Neural progenitor cell (in vitro differentiated cells): ENCODE measurements at regions not wholly inside any gene's neighbourhood (a gene's known extent, or its start where the extent isn't known, plus 50 kb on each side); places are given as distances from the start of the nearest gene placed in this dataset.

Experiments
- DNase-seq: peaks from one replicate; pipeline ENCODE4 v3.0.0-alpha.2; 2016; ENCODE audit warnings: low spot score
- H2AFZ ChIP-seq: fragments of 200-600 bp; sonication (generic); replicated peaks from 2 replicates; pipeline ENCODE4 v1.6.1; 2016; ENCODE audit warnings: antibody characterized with exemption
- H3F3A ChIP-seq: fragments of 200-600 bp; sonication (generic); 2 replicates; pipeline ENCODE4 v1.6.1; 2016; ENCODE audit warnings: antibody characterized with exemption, low read depth
- H3K27ac ChIP-seq: fragments of 200-600 bp; sonication (generic); 2 replicates; pipeline ENCODE4 v1.5.1; 2016; ENCODE audit warnings: mild to moderate bottlenecking
- H3K27me3 ChIP-seq: fragments of 200-600 bp; sonication (generic); 2 replicates; pipeline ENCODE4 v1.6.1; 2016; ENCODE audit warnings: mild to moderate bottlenecking, moderate library complexity
- H3K36me3 ChIP-seq: fragments of 200-600 bp; sonication (generic); 2 replicates; pipeline ENCODE4 v1.5.1; 2016
- H3K4me1 ChIP-seq: fragments of 200-600 bp; sonication (generic); 2 replicates; pipeline ENCODE4 v1.6.1; 2016; ENCODE audit warnings: mixed run types
- H3K4me2 ChIP-seq: fragments of 200-600 bp; sonication (generic); 2 replicates; pipeline ENCODE4 v1.6.1; 2016
- H3K4me3 ChIP-seq: fragments of 200-600 bp; sonication (generic); 2 replicates; pipeline ENCODE4 v1.5.1; 2016
- H3K79me2 ChIP-seq: fragments of 200-600 bp; sonication (generic); 2 replicates; pipeline ENCODE4 v1.6.1; 2016; ENCODE audit warnings: low read depth
- H3K9ac ChIP-seq: fragments of 200-600 bp; sonication (generic); 2 replicates; pipeline ENCODE4 v1.6.1; 2016
- H3K9me3 ChIP-seq: fragments of 200-600 bp; sonication (generic); 2 replicates; pipeline ENCODE4 v1.5.1; 2016; ENCODE audit warnings: low read depth
- H4K20me1 ChIP-seq: fragments of 200-600 bp; sonication (generic); 2 replicates; pipeline ENCODE4 v1.6.1; 2016; ENCODE audit warnings: low read depth
- H3K27ac Mint-ChIP-seq: 3 replicates; pipeline ENCODE4 v1.8.0; 2021; ENCODE audit warnings: mixed read lengths
- H3K27me3 Mint-ChIP-seq: 2 replicates; pipeline ENCODE4 v1.8.0; 2022; ENCODE audit warnings: low read depth, mild to moderate bottlenecking, inconsistent platforms, moderate library complexity, mixed read lengths; ENCODE audit not compliant: insufficient read depth
- H3K36me3 Mint-ChIP-seq: 3 replicates; pipeline ENCODE4 v1.8.0; 2021; ENCODE audit warnings: mixed read lengths
- H3K4me1 Mint-ChIP-seq: 3 replicates; pipeline ENCODE4 v1.8.0; 2021; ENCODE audit warnings: mixed read lengths
- H3K4me3 Mint-ChIP-seq: 3 replicates; pipeline ENCODE4 v1.8.0; 2021; ENCODE audit warnings: mild to moderate bottlenecking, moderate library complexity, mixed read lengths
- H3K9me3 Mint-ChIP-seq: 3 replicates; pipeline ENCODE4 v1.8.0; 2020; ENCODE audit warnings: mixed read lengths
- EZH2 ChIP-seq: fragments of 200-600 bp; sonication (generic); IDR thresholded peaks from 2 replicates; pipeline ENCODE4 v1.6.1; 2017; ENCODE audit warnings: antibody characterized with exemption, mild to moderate bottlenecking, moderate library complexity
- EZH2phosphoT487 ChIP-seq: fragments of 200-600 bp; sonication (generic); IDR thresholded peaks from 2 replicates; pipeline ENCODE4 v1.6.1; 2017; ENCODE audit warnings: antibody characterized with exemption
- TF ChIP-seq, protein P1 (sequence below): fragments of 200-600 bp; sonication (generic); IDR thresholded peaks from 2 replicates; pipeline ENCODE4 v1.5.1; 2017; ENCODE audit warnings: antibody characterized with exemption, mild to moderate bottlenecking

DNA sequence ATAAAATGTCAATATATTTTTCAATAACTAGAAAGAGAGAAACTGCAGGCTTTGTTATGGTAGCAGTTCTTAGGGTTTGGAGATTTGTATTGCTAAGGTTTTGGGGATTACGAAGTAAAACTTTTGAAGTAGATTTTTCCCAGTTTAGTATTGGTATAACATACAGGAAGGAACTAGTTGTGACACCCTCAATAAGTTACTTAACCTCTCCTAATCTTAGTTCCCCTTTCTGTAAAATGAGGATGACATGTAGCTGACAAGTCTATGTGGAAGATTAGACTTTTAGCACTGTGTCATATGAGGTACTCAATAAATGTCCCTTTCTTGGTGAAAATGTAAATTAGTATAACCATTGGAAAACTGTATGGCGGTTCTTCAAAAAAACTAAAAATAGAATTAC, 73.4 kb upstream of the ATG10 start:
- no peaks in the 10 kb centered on the region for H3K9me3 ChIP-seq
- Mint-ChIP-seq H3K9me3 (peaks cover 8% of the 10 kb centered on the region), H3K36me3 (no peaks in the 10 kb centered on the region), H3K4me3 (no peak overlapping the region), H3K4me1 (no peaks in the 10 kb centered on the region), H3K27me3 (peaks cover 2% of the 10 kb centered on the region), H3K27ac (no peak overlapping the region)
- H3K9ac ChIP-seq: no peak overlapping the region
- TF ChIP-seq EZH2phosphoT487: no peak
- TF ChIP-seq, protein P1, sequence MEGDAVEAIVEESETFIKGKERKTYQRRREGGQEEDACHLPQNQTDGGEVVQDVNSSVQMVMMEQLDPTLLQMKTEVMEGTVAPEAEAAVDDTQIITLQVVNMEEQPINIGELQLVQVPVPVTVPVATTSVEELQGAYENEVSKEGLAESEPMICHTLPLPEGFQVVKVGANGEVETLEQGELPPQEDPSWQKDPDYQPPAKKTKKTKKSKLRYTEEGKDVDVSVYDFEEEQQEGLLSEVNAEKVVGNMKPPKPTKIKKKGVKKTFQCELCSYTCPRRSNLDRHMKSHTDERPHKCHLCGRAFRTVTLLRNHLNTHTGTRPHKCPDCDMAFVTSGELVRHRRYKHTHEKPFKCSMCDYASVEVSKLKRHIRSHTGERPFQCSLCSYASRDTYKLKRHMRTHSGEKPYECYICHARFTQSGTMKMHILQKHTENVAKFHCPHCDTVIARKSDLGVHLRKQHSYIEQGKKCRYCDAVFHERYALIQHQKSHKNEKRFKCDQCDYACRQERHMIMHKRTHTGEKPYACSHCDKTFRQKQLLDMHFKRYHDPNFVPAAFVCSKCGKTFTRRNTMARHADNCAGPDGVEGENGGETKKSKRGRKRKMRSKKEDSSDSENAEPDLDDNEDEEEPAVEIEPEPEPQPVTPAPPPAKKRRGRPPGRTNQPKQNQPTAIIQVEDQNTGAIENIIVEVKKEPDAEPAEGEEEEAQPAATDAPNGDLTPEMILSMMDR: no peak
- TF ChIP-seq EZH2: no peak
- no peaks in the 10 kb centered on the region for H3F3A ChIP-seq
- no peaks in the 10 kb centered on the region for H4K20me1 ChIP-seq
- DNase-seq: no peak
- H3K4me1 ChIP-seq: no peaks in the 10 kb centered on the region
- H3K4me3 ChIP-seq: no peak overlapping the region
- H2AFZ ChIP-seq: no peak overlapping the region
- H3K79me2 ChIP-seq: no peaks in the 10 kb centered on the region
- no peak overlapping the region for H3K4me2 ChIP-seq
- no peaks in the 10 kb centered on the region for H3K27me3 ChIP-seq
- H3K27ac ChIP-seq: no peak overlapping the region
- H3K36me3 ChIP-seq: no peaks in the 10 kb centered on the region

DNA sequence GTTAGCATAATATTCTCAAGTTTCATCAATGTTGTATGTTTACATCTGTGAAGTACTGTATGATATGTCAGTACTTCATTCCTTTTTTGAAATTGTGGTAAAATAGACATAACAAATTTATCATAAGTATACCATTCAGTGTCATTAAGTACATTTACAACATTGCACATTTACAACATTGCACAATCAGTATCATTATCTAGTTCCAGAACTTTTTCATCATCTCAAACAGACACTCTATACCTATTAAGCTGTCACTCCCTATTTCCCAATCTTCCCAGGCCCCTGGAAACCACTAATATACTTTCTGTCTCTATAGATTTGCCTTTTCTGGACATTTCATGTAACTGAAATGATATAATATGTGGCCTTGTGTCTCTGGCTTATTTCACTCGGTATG, 75.1 kb upstream of the ATG10 start:
- Mint-ChIP-seq H3K9me3 (peaks cover 11% of the 10 kb centered on the region), H3K27me3 (peaks cover 2% of the 10 kb centered on the region), H3K4me1 (no peaks in the 10 kb centered on the region), H3K4me3 (no peak overlapping the region), H3K36me3 (no peaks in the 10 kb centered on the region), H3K27ac (no peak overlapping the region)
- TF ChIP-seq, protein P1: no peak
- TF ChIP-seq EZH2 (no peak), EZH2phosphoT487 (no peak)
- Histone ChIP-seq H3K27ac (no peak overlapping the region), H3K79me2 (no peaks in the 10 kb centered on the region), H3K4me2 (no peak overlapping the region), H2AFZ (no peak overlapping the region), H4K20me1 (no peaks in the 10 kb centered on the region), H3K9ac (no peak overlapping the region), H3K9me3 (no peaks in the 10 kb centered on the region), H3F3A (no peaks in the 10 kb centered on the region), H3K4me3 (no peak overlapping the region), H3K27me3 (no peaks in the 10 kb centered on the region), H3K36me3 (no peaks in the 10 kb centered on the region), H3K4me1 (no peaks in the 10 kb centered on the region)
- DNase-seq: no peak

DNA sequence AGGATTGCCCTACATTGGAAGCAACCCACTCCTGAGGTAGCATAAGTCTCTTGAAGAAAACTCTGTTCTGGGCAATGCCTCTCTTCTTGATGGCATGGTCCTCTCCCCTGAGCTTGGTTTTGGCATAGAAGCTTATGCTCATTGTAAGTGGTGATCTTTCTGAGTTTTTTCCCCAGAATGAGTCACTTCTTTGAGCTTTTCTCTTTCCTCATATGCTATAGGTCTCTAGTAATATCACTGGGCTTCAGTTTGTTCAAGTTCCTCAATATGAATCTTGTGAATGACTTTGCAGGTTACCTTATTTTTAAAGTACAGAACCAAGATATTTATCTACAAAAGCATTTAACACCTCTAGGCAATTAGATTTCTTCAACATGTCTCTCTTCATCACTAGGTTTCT, 76.5 kb upstream of the ATG10 start:
- no peak for DNase-seq
- Histone ChIP-seq H2AFZ (peak overlapping the region; percentile 55), H3K9ac (no peak overlapping the region), H3K27me3 (no peaks in the 10 kb centered on the region), H3K4me3 (no peak overlapping the region), H4K20me1 (no peaks in the 10 kb centered on the region), H3K27ac (no peak overlapping the region), H3K36me3 (no peaks in the 10 kb centered on the region), H3K4me1 (no peaks in the 10 kb centered on the region), H3F3A (no peaks in the 10 kb centered on the region), H3K4me2 (no peak overlapping the region), H3K9me3 (no peaks in the 10 kb centered on the region), H3K79me2 (no peaks in the 10 kb centered on the region)
- Mint-ChIP-seq H3K27ac (no peak overlapping the region), H3K4me3 (no peak overlapping the region), H3K4me1 (no peaks in the 10 kb centered on the region), H3K27me3 (peaks cover 2% of the 10 kb centered on the region), H3K9me3 (peaks cover 16% of the 10 kb centered on the region), H3K36me3 (no peaks in the 10 kb centered on the region)
- no peak for TF ChIP-seq EZH2phosphoT487
- no peak for TF ChIP-seq EZH2
- TF ChIP-seq, protein P1: no peak

DNA sequence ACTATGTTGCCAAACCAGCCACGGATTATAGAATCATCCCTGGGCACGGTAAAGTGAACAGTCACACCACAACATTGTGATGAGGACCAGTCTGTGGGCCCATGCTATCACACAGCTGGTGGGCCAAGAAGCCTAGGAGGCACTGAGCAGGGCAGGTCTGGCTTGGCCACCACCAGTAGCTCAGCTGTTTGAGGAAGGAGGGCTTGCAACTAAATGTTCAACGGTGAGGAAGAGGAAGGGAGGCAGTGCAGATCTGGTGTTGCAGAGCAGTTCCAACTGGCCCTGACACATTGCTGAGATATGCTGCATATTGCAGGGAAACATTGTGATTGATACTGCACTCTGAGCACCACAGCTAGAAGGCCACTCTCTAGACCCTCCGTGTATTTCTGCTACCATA, 77.9 kb upstream of the ATG10 start:
- H3K79me2 ChIP-seq: no peaks in the 10 kb centered on the region
- Mint-ChIP-seq H3K36me3 (no peaks in the 10 kb centered on the region), H3K9me3 (peaks cover 22% of the 10 kb centered on the region), H3K4me3 (no peak overlapping the region), H3K27ac (no peak overlapping the region), H3K27me3 (peaks cover 2% of the 10 kb centered on the region), H3K4me1 (no peaks in the 10 kb centered on the region)
- no peak for DNase-seq
- H2AFZ ChIP-seq: no peak overlapping the region
- no peaks in the 10 kb centered on the region for H4K20me1 ChIP-seq
- no peak overlapping the region for H3K4me3 ChIP-seq
- no peak overlapping the region for H3K4me2 ChIP-seq
- TF ChIP-seq, protein P1: no peak
- no peak for TF ChIP-seq EZH2phosphoT487
- no peak for TF ChIP-seq EZH2
- H3K36me3 ChIP-seq: no peaks in the 10 kb centered on the region
- H3K4me1 ChIP-seq: no peaks in the 10 kb centered on the region
- H3K9ac ChIP-seq: no peak overlapping the region
- no peaks in the 10 kb centered on the region for H3F3A ChIP-seq
- H3K27me3 ChIP-seq: no peaks in the 10 kb centered on the region
- H3K27ac ChIP-seq: no peak overlapping the region
- H3K9me3 ChIP-seq: no peaks in the 10 kb centered on the region
